ENCODE measurements at regions not wholly inside any gene's neighbourhood (a gene's known extent, or its start where the extent isn't known, plus 50 kb on each side); places are given as distances from the start of the nearest gene placed in this dataset.

DNA sequence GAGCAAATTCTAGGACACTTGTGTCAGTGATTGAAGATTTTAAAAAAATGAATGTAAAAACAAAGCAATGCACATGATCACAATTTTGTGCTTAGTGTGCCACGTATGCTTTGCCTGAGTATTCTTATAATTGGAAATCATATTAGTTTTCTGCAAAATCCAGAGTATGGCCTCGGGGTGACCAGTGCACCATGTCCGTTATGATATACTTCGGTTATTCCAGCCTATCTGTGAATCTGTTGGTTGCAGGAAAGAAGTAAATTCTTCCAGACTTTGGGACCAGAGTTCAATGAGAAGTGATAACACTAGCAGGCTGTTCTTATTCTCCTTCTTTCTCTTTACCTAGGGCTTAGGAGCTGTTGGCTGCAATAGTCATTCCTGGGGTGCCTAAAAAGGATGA is 152.0 kb upstream of the TMC3 start:
- Histone ChIP-seq H3K4me1 (ENCODE audit: control insufficient read depth, insufficient read depth, low read length) (no peaks in the 10 kb centered on the region), H3K36me3 (ENCODE audit: control insufficient read depth, insufficient read depth, low read length) (no peaks in the 10 kb centered on the region), H3K27me3 (ENCODE audit: control insufficient read depth, insufficient read depth, low read length) (no peaks in the 10 kb centered on the region; the same call in 1 of the 2 replicates), H3K9me3 (ENCODE audit: control insufficient read depth, insufficient read depth, low read depth, low read length) (no peaks in the 10 kb centered on the region), H3K4me3 (ENCODE audit: low read depth in 2 of 2, low read length in 2 of 2) (no peak overlapping the region), H3K27ac (ENCODE audit: low read length) (no peak overlapping the region)
- DNase-seq (ENCODE audit: low read depth, low spot score) (no peak), ATAC-seq (no peak)
- CTCF ChIA-PET, result no interaction called here
- BruUV-seq (replicated peaks), result no TSS peak
- intact Hi-C loops (cut with micrococcal nuclease; ENCODE audit: unreplicated experiment), result no loop called here
- POLR2A ChIA-PET, result no interaction called here
- in situ Hi-C loops (cut with HindIII; ENCODE audit: low pct_unique_long_range_greater_than_20kb, low sequenced_read_pairs), result no loop called here
- no peak for TF ChIP-seq SIN3A (IDR thresholded peaks at IDR 0.05; ENCODE audit: borderline replicate concordance, insufficient read depth, low read depth, low read length)
- TF ChIP-seq, protein P1, sequence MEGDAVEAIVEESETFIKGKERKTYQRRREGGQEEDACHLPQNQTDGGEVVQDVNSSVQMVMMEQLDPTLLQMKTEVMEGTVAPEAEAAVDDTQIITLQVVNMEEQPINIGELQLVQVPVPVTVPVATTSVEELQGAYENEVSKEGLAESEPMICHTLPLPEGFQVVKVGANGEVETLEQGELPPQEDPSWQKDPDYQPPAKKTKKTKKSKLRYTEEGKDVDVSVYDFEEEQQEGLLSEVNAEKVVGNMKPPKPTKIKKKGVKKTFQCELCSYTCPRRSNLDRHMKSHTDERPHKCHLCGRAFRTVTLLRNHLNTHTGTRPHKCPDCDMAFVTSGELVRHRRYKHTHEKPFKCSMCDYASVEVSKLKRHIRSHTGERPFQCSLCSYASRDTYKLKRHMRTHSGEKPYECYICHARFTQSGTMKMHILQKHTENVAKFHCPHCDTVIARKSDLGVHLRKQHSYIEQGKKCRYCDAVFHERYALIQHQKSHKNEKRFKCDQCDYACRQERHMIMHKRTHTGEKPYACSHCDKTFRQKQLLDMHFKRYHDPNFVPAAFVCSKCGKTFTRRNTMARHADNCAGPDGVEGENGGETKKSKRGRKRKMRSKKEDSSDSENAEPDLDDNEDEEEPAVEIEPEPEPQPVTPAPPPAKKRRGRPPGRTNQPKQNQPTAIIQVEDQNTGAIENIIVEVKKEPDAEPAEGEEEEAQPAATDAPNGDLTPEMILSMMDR (IDR thresholded peaks at IDR 0.05), result no peak
- TF ChIP-seq POLR2AphosphoS5 (IDR thresholded peaks at IDR 0.05; ENCODE audit: low read depth, low read length), result no peak
- no peak for TF ChIP-seq TCF7L2 (IDR thresholded peaks at IDR 0.05; ENCODE audit: low read depth, low read length)
- TF ChIP-seq, protein P2, sequence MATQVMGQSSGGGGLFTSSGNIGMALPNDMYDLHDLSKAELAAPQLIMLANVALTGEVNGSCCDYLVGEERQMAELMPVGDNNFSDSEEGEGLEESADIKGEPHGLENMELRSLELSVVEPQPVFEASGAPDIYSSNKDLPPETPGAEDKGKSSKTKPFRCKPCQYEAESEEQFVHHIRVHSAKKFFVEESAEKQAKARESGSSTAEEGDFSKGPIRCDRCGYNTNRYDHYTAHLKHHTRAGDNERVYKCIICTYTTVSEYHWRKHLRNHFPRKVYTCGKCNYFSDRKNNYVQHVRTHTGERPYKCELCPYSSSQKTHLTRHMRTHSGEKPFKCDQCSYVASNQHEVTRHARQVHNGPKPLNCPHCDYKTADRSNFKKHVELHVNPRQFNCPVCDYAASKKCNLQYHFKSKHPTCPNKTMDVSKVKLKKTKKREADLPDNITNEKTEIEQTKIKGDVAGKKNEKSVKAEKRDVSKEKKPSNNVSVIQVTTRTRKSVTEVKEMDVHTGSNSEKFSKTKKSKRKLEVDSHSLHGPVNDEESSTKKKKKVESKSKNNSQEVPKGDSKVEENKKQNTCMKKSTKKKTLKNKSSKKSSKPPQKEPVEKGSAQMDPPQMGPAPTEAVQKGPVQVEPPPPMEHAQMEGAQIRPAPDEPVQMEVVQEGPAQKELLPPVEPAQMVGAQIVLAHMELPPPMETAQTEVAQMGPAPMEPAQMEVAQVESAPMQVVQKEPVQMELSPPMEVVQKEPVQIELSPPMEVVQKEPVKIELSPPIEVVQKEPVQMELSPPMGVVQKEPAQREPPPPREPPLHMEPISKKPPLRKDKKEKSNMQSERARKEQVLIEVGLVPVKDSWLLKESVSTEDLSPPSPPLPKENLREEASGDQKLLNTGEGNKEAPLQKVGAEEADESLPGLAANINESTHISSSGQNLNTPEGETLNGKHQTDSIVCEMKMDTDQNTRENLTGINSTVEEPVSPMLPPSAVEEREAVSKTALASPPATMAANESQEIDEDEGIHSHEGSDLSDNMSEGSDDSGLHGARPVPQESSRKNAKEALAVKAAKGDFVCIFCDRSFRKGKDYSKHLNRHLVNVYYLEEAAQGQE (IDR thresholded peaks at IDR 0.05; ENCODE audit: insufficient read depth in 1 of 2, low read depth in 2 of 2, low read length in 1 of 2), result no peak

DNA sequence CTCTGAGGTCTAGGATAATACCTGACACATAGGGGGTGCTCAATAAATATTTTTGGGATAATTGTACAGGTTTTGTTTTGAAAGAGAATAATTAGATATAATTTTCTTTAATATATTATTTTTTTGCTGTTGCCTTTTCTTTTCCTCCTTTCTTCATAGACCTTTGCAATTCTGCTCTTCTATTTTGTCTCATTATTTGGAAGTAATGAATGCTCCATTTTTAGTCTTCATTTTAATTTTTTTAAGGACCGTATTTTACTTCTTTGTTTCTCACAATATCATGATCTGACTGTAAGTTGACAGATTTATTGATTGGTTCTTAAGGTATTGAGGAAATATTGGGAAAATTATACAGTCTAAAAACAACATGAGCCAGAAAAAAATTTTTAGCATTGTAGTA is 150.5 kb upstream of the TMC3 start:
- no peak for TF ChIP-seq SIN3A (IDR thresholded peaks at IDR 0.05; ENCODE audit: borderline replicate concordance, insufficient read depth, low read depth, low read length)
- TF ChIP-seq, protein P2 (IDR thresholded peaks at IDR 0.05; ENCODE audit: insufficient read depth in 1 of 2, low read depth in 2 of 2, low read length in 1 of 2), result no peak
- TF ChIP-seq POLR2AphosphoS5 (IDR thresholded peaks at IDR 0.05; ENCODE audit: low read depth, low read length), result no peak
- TF ChIP-seq TCF7L2 (IDR thresholded peaks at IDR 0.05; ENCODE audit: low read depth, low read length), result no peak
- TF ChIP-seq, protein P1 (IDR thresholded peaks at IDR 0.05), result no peak
- ATAC-seq, result no peak
- POLR2A ChIA-PET, result no interaction called here

More for the DNA sequence above, 150.5 kb upstream of the TMC3 start:
- DNase-seq (ENCODE audit: low read depth, low spot score), result no peak
- Histone ChIP-seq H3K36me3 (ENCODE audit: control insufficient read depth, insufficient read depth, low read length) (no peaks in the 10 kb centered on the region), H3K4me1 (ENCODE audit: control insufficient read depth, insufficient read depth, low read length) (no peaks in the 10 kb centered on the region), H3K27me3 (ENCODE audit: control insufficient read depth, insufficient read depth, low read length) (no peaks in the 10 kb centered on the region; the same call in 1 of the 2 replicates), H3K27ac (ENCODE audit: low read length) (no peak overlapping the region), H3K9me3 (ENCODE audit: control insufficient read depth, insufficient read depth, low read depth, low read length) (no peaks in the 10 kb centered on the region), H3K4me3 (ENCODE audit: low read depth in 2 of 2, low read length in 2 of 2) (no peak overlapping the region)
- in situ Hi-C loops (cut with HindIII; ENCODE audit: low pct_unique_long_range_greater_than_20kb, low sequenced_read_pairs) (no loop called here), intact Hi-C loops (cut with micrococcal nuclease; ENCODE audit: unreplicated experiment) (no loop called here)
- no TSS peak for BruUV-seq (replicated peaks)
- CTCF ChIA-PET, result no interaction called here
